Upper lobe of left lung (tissue), 4 donors: ENCODE measurements at regions not wholly inside any gene's neighbourhood (a gene's known extent, or its start where the extent isn't known, plus 50 kb on each side); places are given as distances from the start of the nearest gene placed in this dataset.

Experiments used
- CTCF ChIP-seq, 6 experiments: fragments of 450-650 bp in 4 of 6; fragments of 200-600 bp in 2 of 6; sonication (generic) in 2 of 6; IDR thresholded peaks; one replicate each; pipeline ENCODE4 v1.5.1; 2016 to 2019; ENCODE audit warnings: antibody characterized with exemption in 6 of 6
- EP300 ChIP-seq, 4 donors: sonication (generic); formaldehyde crosslinking; IDR thresholded peaks; one replicate each; pipeline ENCODE4 v1.5.1; 2017; ENCODE audit warnings: antibody characterized with exemption in 4 of 4, control low read depth in 2 of 4
- POLR2A ChIP-seq, 4 donors: fragments of 450-650 bp; IDR thresholded peaks; one replicate each; pipeline ENCODE4 v1.5.1; 2016 to 2017; ENCODE audit warnings: antibody characterized with exemption in 4 of 4, mild to moderate bottlenecking in 2 of 4
- POLR2AphosphoS5 ChIP-seq, 2 donors: sonication (generic); formaldehyde crosslinking; IDR thresholded peaks; one replicate each; pipeline ENCODE4 v1.5.1; 2017; ENCODE audit warnings: antibody characterized with exemption in 2 of 2

GRCh38 chr10:64062793-64063192 lies 541.6 kb downstream of the REEP3 start:
- TF ChIP-seq CTCF (IDR thresholded peaks at IDR 0.05) (no peak), POLR2AphosphoS5 (IDR thresholded peaks at IDR 0.05) (no peak), POLR2A (IDR thresholded peaks at IDR 0.05) (no peak), EP300 (IDR thresholded peaks at IDR 0.05) (no peak)
